Fibroblast of villous mesenchyme (primary cell): ENCODE measurements at regions not wholly inside any gene's neighbourhood (a gene's known extent, or its start where the extent isn't known, plus 50 kb on each side); places are given as distances from the start of the nearest gene placed in this dataset.

Experiments
- DNase-seq: peaks from one replicate; pipeline ENCODE4 v3.0.0-alpha.2; 2010; ENCODE audit warnings: low read depth
- H3K4me3 ChIP-seq: 2 replicates; pipeline ENCODE4 v1.5.1; 2011; ENCODE audit warnings: low read depth, mild to moderate bottlenecking, low read length
- CTCF ChIP-seq: IDR thresholded peaks from 2 replicates; pipeline ENCODE4 v1.5.1; 2012; ENCODE audit warnings: low read depth, mild to moderate bottlenecking, low read length; ENCODE audit not compliant: insufficient read depth

GRCh38 chr9:118017607-118018122, 313.5 kb downstream of the TLR4 start:
- DNase-seq: no peak
- H3K4me3 ChIP-seq: no peak overlapping the region
- no peak for TF ChIP-seq CTCF

- no peak for TF ChIP-seq CTCF
- H3K4me3 ChIP-seq: no peak overlapping the region
- DNase-seq: no peak
Observed at GRCh38 chr9:118023644-118024043, 319.4 kb downstream of the TLR4 start.

GRCh38 chr9:118028225-118028624, 324.0 kb downstream of the TLR4 start:
- no peak for DNase-seq
- no peak for TF ChIP-seq CTCF
- no peak overlapping the region for H3K4me3 ChIP-seq

- DNase-seq: no peak
- H3K4me3 ChIP-seq: no peak overlapping the region
- TF ChIP-seq CTCF: no peak
Observed at GRCh38 chr9:118029425-118029824, 325.2 kb downstream of the TLR4 start.

- no peak for DNase-seq
- no peak for TF ChIP-seq CTCF
- no peak overlapping the region for H3K4me3 ChIP-seq
Observed at GRCh38 chr9:118034701-118035100, 330.5 kb downstream of the TLR4 start.

- no peak for DNase-seq
- H3K4me3 ChIP-seq: no peak overlapping the region
- no peak for TF ChIP-seq CTCF
Observed at GRCh38 chr9:118038713-118039112, 334.5 kb downstream of the TLR4 start.

- no peak for TF ChIP-seq CTCF
- DNase-seq: no peak
- H3K4me3 ChIP-seq: no peak overlapping the region
Observed at GRCh38 chr9:118058227-118058626, 354.0 kb downstream of the TLR4 start.
